Uterus (tissue), 3 donors: ENCODE measurements at regions not wholly inside any gene's neighbourhood (a gene's known extent, or its start where the extent isn't known, plus 50 kb on each side); places are given as distances from the start of the nearest gene placed in this dataset.

Source experiments
- DNase-seq, 2 donors: peaks; one replicate each; pipeline ENCODE4 v3.0.0-alpha.2; 2019 to 2020
- H3K27ac ChIP-seq, 2 donors: fragments of 200-600 bp; sonication (generic); 1 replicate in 1 of 2; 2 replicates in 1 of 2; pipeline ENCODE4 v1.5.1; 2016 to 2018
- H3K27me3 ChIP-seq, 2 donors: fragments of 200-600 bp; sonication (generic); one replicate each; pipeline ENCODE4 v1.5.1; 2018 to 2019; ENCODE audit warnings: control low read depth in 1 of 2
- H3K36me3 ChIP-seq, 2 donors: fragments of 200-600 bp; sonication (generic); one replicate each; pipeline ENCODE4 v1.5.1; 2019; ENCODE audit warnings: control low read depth in 1 of 2
- H3K4me1 ChIP-seq, 2 donors: fragments of 200-600 bp; sonication (generic); one replicate each; pipeline ENCODE4 v1.5.1; 2018 to 2019; ENCODE audit warnings: control low read depth in 1 of 2
- H3K4me3 ChIP-seq, 2 donors: fragments of 200-600 bp; sonication (generic); 1 replicate in 1 of 2; 2 replicates in 1 of 2; pipeline ENCODE4 v1.5.1; 2018 to 2019; ENCODE audit warnings: mild to moderate bottlenecking in 1 of 2
- H3K9me3 ChIP-seq, 2 donors: fragments of 200-600 bp; sonication (generic); one replicate each; pipeline ENCODE4 v1.5.1; 2019; ENCODE audit warnings: control low read depth in 1 of 2
- POLR2A ChIP-seq, 2 donors: fragments of 450-650 bp; IDR thresholded peaks; one replicate each; pipeline ENCODE4 v1.6.1; 2016; ENCODE audit warnings: antibody characterized with exemption in 2 of 2, mild to moderate bottlenecking in 1 of 2, moderate library complexity in 1 of 2
- intact Hi-C: fragments of 100-400 bp; cut with DNase I; formaldehyde crosslinking; loops from one replicate; pipeline ENCODE4 v1.15.1; 2023; ENCODE audit warnings: low total_unique reads
- TF ChIP-seq, protein P1 (sequence below), 4 experiments: fragments of 200-600 bp in 2 of 4; fragments of 450-650 bp in 2 of 4; sonication (generic) in 2 of 4; IDR thresholded peaks; one replicate each; pipeline ENCODE4 v1.5.1; 2016 to 2019; ENCODE audit warnings: antibody characterized with exemption in 4 of 4, mild to moderate bottlenecking in 2 of 4, moderate library complexity in 1 of 4
- donor health status: DM: yes; HTN: yes; CAD: no.

DNA sequence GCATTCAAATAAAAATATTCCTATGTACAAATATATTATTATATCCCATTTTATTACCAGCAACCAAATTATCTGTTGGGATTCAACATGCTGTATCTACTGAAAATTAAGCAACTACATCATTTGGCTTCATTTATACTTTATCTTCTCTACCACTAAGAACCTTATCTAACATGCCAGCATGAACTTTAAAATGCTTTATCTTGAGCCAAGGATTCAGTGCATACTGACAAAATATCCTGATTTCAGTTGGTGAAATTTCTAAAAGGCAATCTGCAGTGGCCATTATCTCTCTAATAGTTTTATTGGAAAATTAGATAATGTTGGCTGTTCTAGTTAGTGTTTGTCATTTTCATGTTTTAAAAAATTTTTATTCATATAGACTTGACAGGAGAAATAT lies 1149.9 kb downstream of the KCNT2 start:
- Histone ChIP-seq H3K27me3 (no peaks in the 10 kb centered on the region), H3K4me3 (no peak overlapping the region), H3K27ac (no peak overlapping the region), H3K9me3 (no peaks in the 10 kb centered on the region), H3K4me1 (no peaks in the 10 kb centered on the region), H3K36me3 (no peaks in the 10 kb centered on the region)
- DNase-seq: no peak
- TF ChIP-seq, protein P1, sequence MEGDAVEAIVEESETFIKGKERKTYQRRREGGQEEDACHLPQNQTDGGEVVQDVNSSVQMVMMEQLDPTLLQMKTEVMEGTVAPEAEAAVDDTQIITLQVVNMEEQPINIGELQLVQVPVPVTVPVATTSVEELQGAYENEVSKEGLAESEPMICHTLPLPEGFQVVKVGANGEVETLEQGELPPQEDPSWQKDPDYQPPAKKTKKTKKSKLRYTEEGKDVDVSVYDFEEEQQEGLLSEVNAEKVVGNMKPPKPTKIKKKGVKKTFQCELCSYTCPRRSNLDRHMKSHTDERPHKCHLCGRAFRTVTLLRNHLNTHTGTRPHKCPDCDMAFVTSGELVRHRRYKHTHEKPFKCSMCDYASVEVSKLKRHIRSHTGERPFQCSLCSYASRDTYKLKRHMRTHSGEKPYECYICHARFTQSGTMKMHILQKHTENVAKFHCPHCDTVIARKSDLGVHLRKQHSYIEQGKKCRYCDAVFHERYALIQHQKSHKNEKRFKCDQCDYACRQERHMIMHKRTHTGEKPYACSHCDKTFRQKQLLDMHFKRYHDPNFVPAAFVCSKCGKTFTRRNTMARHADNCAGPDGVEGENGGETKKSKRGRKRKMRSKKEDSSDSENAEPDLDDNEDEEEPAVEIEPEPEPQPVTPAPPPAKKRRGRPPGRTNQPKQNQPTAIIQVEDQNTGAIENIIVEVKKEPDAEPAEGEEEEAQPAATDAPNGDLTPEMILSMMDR (IDR thresholded peaks at IDR 0.05): no peak
- TF ChIP-seq POLR2A (IDR thresholded peaks at IDR 0.05): no peak
- intact Hi-C loops: no loop called here

DNA sequence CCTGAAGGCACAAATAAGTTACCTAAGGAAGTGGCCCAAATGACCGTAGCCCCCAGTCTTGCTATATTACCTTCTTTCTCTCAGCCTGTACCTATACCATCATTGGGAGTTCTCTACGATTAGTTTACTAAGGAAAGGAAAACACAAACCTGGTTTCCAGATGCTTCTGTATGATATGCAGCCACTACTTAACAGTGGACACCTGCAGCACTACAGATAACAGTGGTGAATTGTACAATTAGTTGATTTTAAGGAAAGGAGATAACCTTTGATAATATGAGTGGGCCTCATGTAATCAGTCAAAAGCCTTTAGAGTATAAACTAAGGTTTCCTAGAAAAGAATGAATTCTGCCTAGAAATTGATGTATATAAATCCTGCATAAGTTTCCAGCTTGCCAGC lies 1157.4 kb downstream of the KCNT2 start:
- H3K9me3 ChIP-seq: no peaks in the 10 kb centered on the region
- H3K27ac ChIP-seq: no peak overlapping the region
- H3K36me3 ChIP-seq: no peaks in the 10 kb centered on the region
- DNase-seq: no peak
- H3K4me3 ChIP-seq: no peak overlapping the region
- intact Hi-C loops: no loop called here
- no peaks in the 10 kb centered on the region for H3K27me3 ChIP-seq
- no peaks in the 10 kb centered on the region for H3K4me1 ChIP-seq
- TF ChIP-seq, protein P1 (IDR thresholded peaks at IDR 0.05): no peak
- no peak for TF ChIP-seq POLR2A (IDR thresholded peaks at IDR 0.05)

DNA sequence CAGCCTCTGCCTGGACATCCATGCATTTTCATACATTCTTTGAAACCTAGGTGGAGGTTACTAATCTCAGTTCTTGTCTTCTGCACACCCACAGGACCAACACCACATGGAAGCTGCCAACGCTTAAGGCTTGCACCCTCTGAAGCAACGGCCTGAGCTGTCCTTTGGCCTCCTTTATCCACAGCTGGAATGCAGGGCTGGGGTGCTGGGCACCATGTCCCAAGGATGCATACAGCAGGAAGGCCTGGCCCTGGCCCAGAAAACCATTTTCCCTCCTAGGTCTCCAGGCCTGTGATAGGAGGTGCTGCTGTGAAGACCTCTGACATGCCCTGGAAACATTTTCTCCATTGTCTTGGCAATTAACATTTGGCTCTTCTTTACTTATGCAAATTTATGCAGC lies 1168.6 kb downstream of the KCNT2 start:
- intact Hi-C loops: no loop called here
- Histone ChIP-seq H3K36me3 (no peaks in the 10 kb centered on the region), H3K27ac (no peak overlapping the region), H3K9me3 (no peaks in the 10 kb centered on the region), H3K27me3 (no peaks in the 10 kb centered on the region), H3K4me1 (no peaks in the 10 kb centered on the region), H3K4me3 (no peak overlapping the region)
- TF ChIP-seq, protein P1 (IDR thresholded peaks at IDR 0.05): no peak
- no peak for TF ChIP-seq POLR2A (IDR thresholded peaks at IDR 0.05)
- no peak for DNase-seq

DNA sequence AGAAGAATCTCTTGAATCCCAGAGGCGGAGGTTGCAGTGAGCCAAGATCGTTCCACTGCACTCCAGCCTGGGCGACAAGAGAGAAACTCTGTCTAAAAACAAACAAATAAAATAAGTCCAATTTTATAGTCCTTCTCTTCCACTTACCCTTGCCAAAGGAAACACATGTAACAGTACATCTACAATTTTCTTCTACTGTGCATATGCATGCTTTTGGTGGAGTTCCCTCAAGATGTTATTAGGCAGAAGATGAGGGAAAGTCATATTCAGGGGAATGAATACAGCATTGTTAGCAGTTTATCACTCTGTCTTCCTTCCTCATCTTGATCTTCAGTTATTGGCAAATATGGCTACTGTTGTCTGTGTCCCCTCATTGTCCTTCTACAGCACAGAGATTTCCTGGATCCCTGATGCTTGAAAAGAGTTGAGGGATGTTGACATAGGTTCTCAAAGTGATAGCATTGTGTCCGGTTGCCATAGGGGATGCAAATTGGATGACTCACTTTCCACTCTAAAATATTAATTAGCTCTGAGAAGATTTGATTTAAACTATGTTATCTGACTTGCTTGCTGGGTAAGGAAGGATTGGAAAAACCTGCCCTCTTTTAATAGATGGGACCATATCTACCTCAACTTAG lies 1173.6 kb downstream of the KCNT2 start:
- intact Hi-C loops: no loop called here
- H3K27ac ChIP-seq: no peak overlapping the region
- DNase-seq: no peak

DNA sequence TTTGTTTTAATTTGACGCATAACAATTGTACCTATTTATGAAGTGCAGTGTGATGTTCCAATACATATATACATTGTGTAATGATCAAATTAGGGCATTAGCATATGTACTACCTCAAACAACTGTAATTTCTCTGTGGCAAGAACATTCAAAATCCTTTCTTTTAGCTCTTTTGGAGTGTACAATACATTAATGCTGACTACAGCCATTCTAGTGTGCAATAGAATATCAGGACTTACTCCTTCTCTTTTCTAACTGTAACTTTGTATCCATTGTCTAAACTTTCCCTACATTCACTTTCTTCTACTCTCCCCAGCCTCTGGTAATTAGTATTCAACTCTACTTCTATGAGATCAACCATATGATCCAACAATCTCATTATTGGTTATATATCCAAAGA lies 1177.4 kb downstream of the KCNT2 start:
- Histone ChIP-seq H3K27ac (no peak overlapping the region), H3K4me3 (no peak overlapping the region), H3K9me3 (no peaks in the 10 kb centered on the region), H3K4me1 (no peaks in the 10 kb centered on the region), H3K27me3 (peaks cover 0 to 5% of the 10 kb centered on the region in 2 donors), H3K36me3 (no peaks in the 10 kb centered on the region)
- intact Hi-C loops: no loop called here
- no peak for DNase-seq
- no peak for TF ChIP-seq POLR2A (IDR thresholded peaks at IDR 0.05)
- TF ChIP-seq, protein P1 (IDR thresholded peaks at IDR 0.05): no peak

More for the DNA sequence above, 1173.6 kb downstream of the KCNT2 start:
- no peaks in the 10 kb centered on the region for H3K4me1 ChIP-seq
- no peaks in the 10 kb centered on the region for H3K36me3 ChIP-seq
- H3K9me3 ChIP-seq: no peaks in the 10 kb centered on the region
- TF ChIP-seq POLR2A (IDR thresholded peaks at IDR 0.05): no peak
- TF ChIP-seq, protein P1 (IDR thresholded peaks at IDR 0.05): no peak
- H3K4me3 ChIP-seq: no peak overlapping the region
- H3K27me3 ChIP-seq: peaks cover 0 to 5% of the 10 kb centered on the region in 2 donors
